ENCODE measurements at regions not wholly inside any gene's neighbourhood (a gene's known extent, or its start where the extent isn't known, plus 50 kb on each side); places are given as distances from the start of the nearest gene placed in this dataset.

GRCh38 chr5:68122439-68123328, 92.9 kb upstream of the PIK3R1 start:
- TF ChIP-seq REST (IDR thresholded peaks at IDR 0.05; ENCODE audit: insufficient read depth in 1 of 2, low read depth in 2 of 2, low read length in 2 of 2) (no peak), TAF1 (IDR thresholded peaks at IDR 0.05; ENCODE audit: borderline replicate concordance, insufficient read depth, low read length) (no peak), FOXP2 (optimal IDR thresholded peaks at IDR 0.05; ENCODE audit: borderline replicate concordance, extremely low read depth, extremely low read length, insufficient read depth) (no peak), SIN3A (IDR thresholded peaks at IDR 0.05; ENCODE audit: borderline replicate concordance, insufficient read depth, low read length) (no peak), POLR2AphosphoS5 (IDR thresholded peaks at IDR 0.05; ENCODE audit: low read depth, low read length) (no peak)

- no peak for TF ChIP-seq SIN3A (IDR thresholded peaks at IDR 0.05; ENCODE audit: borderline replicate concordance, insufficient read depth, low read length)
- TF ChIP-seq POLR2AphosphoS5 (IDR thresholded peaks at IDR 0.05; ENCODE audit: low read depth, low read length), result no peak
- no peak for TF ChIP-seq REST (IDR thresholded peaks at IDR 0.05; ENCODE audit: insufficient read depth in 1 of 2, low read depth in 2 of 2, low read length in 2 of 2)
- no peak for TF ChIP-seq TAF1 (IDR thresholded peaks at IDR 0.05; ENCODE audit: borderline replicate concordance, insufficient read depth, low read length)
- TF ChIP-seq FOXP2 (optimal IDR thresholded peaks at IDR 0.05; ENCODE audit: borderline replicate concordance, extremely low read depth, extremely low read length, insufficient read depth), result no peak
Observed at GRCh38 chr5:68116868-68117411, 98.6 kb upstream of the PIK3R1 start.

- TF ChIP-seq REST (IDR thresholded peaks at IDR 0.05; ENCODE audit: insufficient read depth in 1 of 2, low read depth in 2 of 2, low read length in 2 of 2) (no peak), POLR2AphosphoS5 (IDR thresholded peaks at IDR 0.05; ENCODE audit: low read depth, low read length) (no peak), SIN3A (IDR thresholded peaks at IDR 0.05; ENCODE audit: borderline replicate concordance, insufficient read depth, low read length) (no peak), TAF1 (IDR thresholded peaks at IDR 0.05; ENCODE audit: borderline replicate concordance, insufficient read depth, low read length) (no peak), FOXP2 (optimal IDR thresholded peaks at IDR 0.05; ENCODE audit: borderline replicate concordance, extremely low read depth, extremely low read length, insufficient read depth) (no peak)
Observed at GRCh38 chr5:68116408-68116807, 99.1 kb upstream of the PIK3R1 start.

- TF ChIP-seq REST (IDR thresholded peaks at IDR 0.05; ENCODE audit: insufficient read depth in 1 of 2, low read depth in 2 of 2, low read length in 2 of 2) (no peak), TAF1 (IDR thresholded peaks at IDR 0.05; ENCODE audit: borderline replicate concordance, insufficient read depth, low read length) (no peak)
Observed at GRCh38 chr5:68115584-68115983, 100.0 kb upstream of the PIK3R1 start.

Data from PFSK-1 (cell line).